ENCODE measurements at regions not wholly inside any gene's neighbourhood (a gene's known extent, or its start where the extent isn't known, plus 50 kb on each side); places are given as distances from the start of the nearest gene placed in this dataset.

GRCh38 chr11:69394869-69395246 is 86.6 kb upstream of the LINC01488 start:
- Histone ChIP-seq H3K27ac (ENCODE audit: low read depth in 1 of 2, low read length in 2 of 2) (no peak overlapping the region), H3K4me3 (ENCODE audit: low read length) (no peak overlapping the region), H3K4me1 (ENCODE audit: insufficient read depth, low read length) (no peaks in the 10 kb centered on the region), H3K27me3 (ENCODE audit: control insufficient read depth in 1 of 2, insufficient read depth in 2 of 2, low read length in 2 of 2) (no peaks in the 10 kb centered on the region), H3K36me3 (ENCODE audit: insufficient read depth, low read length) (no peaks in the 10 kb centered on the region), H3K9me3 (ENCODE audit: control insufficient read depth in 1 of 2, insufficient read depth in 1 of 2, low read length in 2 of 2) (peaks cover 0 to 5% of the 10 kb centered on the region in 2 experiments)
- no peak for TF ChIP-seq CTCF (IDR thresholded peaks at IDR 0.05)
- Mint-ChIP-seq H3K27ac (no peak overlapping the region), H3K27me3 (no peaks in the 10 kb centered on the region), H3K4me1 (ENCODE audit: low read depth) (no peaks in the 10 kb centered on the region), H3K9me3 (no peaks in the 10 kb centered on the region), H3K36me3 (ENCODE audit: low read depth) (no peaks in the 10 kb centered on the region), H3K4me3 (no peak overlapping the region)
- no peak for DNase-seq
- ChIA-PET CTCF (no interaction called here), POLR2A (no interaction called here)
- intact Hi-C loops (cut with DNase I, micrococcal nuclease) = loop anchor here in 1 of 2 experiments (5.0 kb wide), 1 partner anchor 37 kb away; no protein-coding TSS in a partner anchor
- no peak for ATAC-seq (ENCODE audit: poor library complexity)

- no peak overlapping the region for H3K27ac Mint-ChIP-seq
- H3K27ac ChIP-seq (ENCODE audit: low read depth in 1 of 2, low read length in 2 of 2) = no peak overlapping the region
- no peak for TF ChIP-seq CTCF (IDR thresholded peaks at IDR 0.05)
- H3K27me3 Mint-ChIP-seq = no peaks in the 10 kb centered on the region
- intact Hi-C loops (cut with DNase I, micrococcal nuclease) = loop anchor here in 1 of 2 experiments (5.0 kb wide), 1 partner anchor 37 kb away; no protein-coding TSS in a partner anchor
- H3K9me3 ChIP-seq (ENCODE audit: control insufficient read depth in 1 of 2, insufficient read depth in 1 of 2, low read length in 2 of 2) = peaks cover 0 to 8% of the 10 kb centered on the region in 2 experiments
- H3K4me1 Mint-ChIP-seq (ENCODE audit: low read depth) = no peaks in the 10 kb centered on the region
- H3K4me3 Mint-ChIP-seq = no peak overlapping the region
- H3K4me3 ChIP-seq (ENCODE audit: low read length) = no peak overlapping the region
- no peak for DNase-seq
- no peaks in the 10 kb centered on the region for H3K36me3 ChIP-seq (ENCODE audit: insufficient read depth, low read length)
- CTCF ChIA-PET = no interaction called here
- ATAC-seq (ENCODE audit: poor library complexity) = no peak
- no peaks in the 10 kb centered on the region for H3K27me3 ChIP-seq (ENCODE audit: control insufficient read depth in 1 of 2, insufficient read depth in 2 of 2, low read length in 2 of 2)
- no peaks in the 10 kb centered on the region for H3K4me1 ChIP-seq (ENCODE audit: insufficient read depth, low read length)
- POLR2A ChIA-PET = no interaction called here
- H3K9me3 Mint-ChIP-seq = peaks cover 3% of the 10 kb centered on the region
- no peaks in the 10 kb centered on the region for H3K36me3 Mint-ChIP-seq (ENCODE audit: low read depth)
Measured at GRCh38 chr11:69395287-69395686, 86.2 kb upstream of the LINC01488 start.

GRCh38 chr11:69396051-69396947 is 85.2 kb upstream of the LINC01488 start:
- H3K4me1 Mint-ChIP-seq (ENCODE audit: low read depth) = peaks cover 2% of the 10 kb centered on the region
- Histone ChIP-seq H3K36me3 (ENCODE audit: insufficient read depth, low read length) (no peaks in the 10 kb centered on the region), H3K4me1 (ENCODE audit: insufficient read depth, low read length) (no peaks in the 10 kb centered on the region), H3K27ac (ENCODE audit: low read depth in 1 of 2, low read length in 2 of 2) (no peak overlapping the region), H3K27me3 (ENCODE audit: control insufficient read depth in 1 of 2, insufficient read depth in 2 of 2, low read length in 2 of 2) (no peaks in the 10 kb centered on the region), H3K4me3 (ENCODE audit: low read length) (no peak overlapping the region), H3K9me3 (ENCODE audit: control insufficient read depth in 1 of 2, insufficient read depth in 1 of 2, low read length in 2 of 2) (peaks cover 0 to 8% of the 10 kb centered on the region in 2 experiments)
- ChIA-PET CTCF (no interaction called here), POLR2A (no interaction called here)
- no peak for ATAC-seq (ENCODE audit: poor library complexity)
- no peaks in the 10 kb centered on the region for H3K27me3 Mint-ChIP-seq
- H3K27ac Mint-ChIP-seq = no peak overlapping the region
- TF ChIP-seq CTCF (IDR thresholded peaks at IDR 0.05) = no peak
- no peak overlapping the region for H3K4me3 Mint-ChIP-seq
- intact Hi-C loops (cut with DNase I, micrococcal nuclease) = loop anchor here in 1 of 2 experiments (5.0 kb wide), 1 partner anchor 36 kb away; no protein-coding TSS in a partner anchor
- no peak for DNase-seq
- H3K9me3 Mint-ChIP-seq = peaks cover 3% of the 10 kb centered on the region
- H3K36me3 Mint-ChIP-seq (ENCODE audit: low read depth) = no peaks in the 10 kb centered on the region
